ENCODE measurements at regions not wholly inside any gene's neighbourhood (a gene's known extent, or its start where the extent isn't known, plus 50 kb on each side); places are given as distances from the start of the nearest gene placed in this dataset.

DNA sequence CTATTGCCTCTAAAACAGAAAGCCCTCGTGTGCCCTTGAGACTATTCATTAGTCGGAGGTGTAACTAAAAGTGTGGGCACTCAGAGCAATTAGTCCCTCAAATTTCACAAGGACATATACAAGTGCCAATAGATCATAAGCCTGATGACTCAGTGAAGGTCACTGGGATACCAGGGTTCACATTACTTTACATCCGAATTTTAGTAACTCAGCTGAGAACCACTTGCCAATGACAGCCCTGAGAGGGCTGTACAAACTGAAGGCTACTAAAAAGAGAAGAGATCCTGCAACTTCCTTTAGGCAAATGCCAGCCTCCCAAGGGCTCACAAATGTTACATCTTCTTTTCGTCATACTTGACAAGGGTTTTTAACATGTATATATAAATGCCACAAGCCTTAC is 369.6 kb downstream of the TENT5A start:
- TF ChIP-seq YY1 (tag by site-specific recombination; IDR thresholded peaks at IDR 0.05) (no peak), ZNF121 (tag by site-specific recombination; IDR thresholded peaks at IDR 0.05) (no peak), ZNF366 (tag by site-specific recombination; conservative IDR thresholded peaks at IDR 0.05) (no peak), HOXA7 (CRISPR knock-in tag; IDR thresholded peaks at IDR 0.05; ENCODE audit: borderline replicate concordance) (no peak), SETDB1 (IDR thresholded peaks at IDR 0.05; ENCODE audit: insufficient read length, low read length) (no peak), YY2 (tag by site-specific recombination; IDR thresholded peaks at IDR 0.05) (no peak), ZNF138 (tag by site-specific recombination; IDR thresholded peaks at IDR 0.05; ENCODE audit: borderline replicate concordance) (no peak)
- TF ChIP-seq, protein P1, sequence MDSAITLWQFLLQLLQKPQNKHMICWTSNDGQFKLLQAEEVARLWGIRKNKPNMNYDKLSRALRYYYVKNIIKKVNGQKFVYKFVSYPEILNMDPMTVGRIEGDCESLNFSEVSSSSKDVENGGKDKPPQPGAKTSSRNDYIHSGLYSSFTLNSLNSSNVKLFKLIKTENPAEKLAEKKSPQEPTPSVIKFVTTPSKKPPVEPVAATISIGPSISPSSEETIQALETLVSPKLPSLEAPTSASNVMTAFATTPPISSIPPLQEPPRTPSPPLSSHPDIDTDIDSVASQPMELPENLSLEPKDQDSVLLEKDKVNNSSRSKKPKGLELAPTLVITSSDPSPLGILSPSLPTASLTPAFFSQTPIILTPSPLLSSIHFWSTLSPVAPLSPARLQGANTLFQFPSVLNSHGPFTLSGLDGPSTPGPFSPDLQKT (IDR thresholded peaks at IDR 0.05; ENCODE audit: borderline replicate concordance, low read depth, low read length): no peak
- TF ChIP-seq, protein P2, sequence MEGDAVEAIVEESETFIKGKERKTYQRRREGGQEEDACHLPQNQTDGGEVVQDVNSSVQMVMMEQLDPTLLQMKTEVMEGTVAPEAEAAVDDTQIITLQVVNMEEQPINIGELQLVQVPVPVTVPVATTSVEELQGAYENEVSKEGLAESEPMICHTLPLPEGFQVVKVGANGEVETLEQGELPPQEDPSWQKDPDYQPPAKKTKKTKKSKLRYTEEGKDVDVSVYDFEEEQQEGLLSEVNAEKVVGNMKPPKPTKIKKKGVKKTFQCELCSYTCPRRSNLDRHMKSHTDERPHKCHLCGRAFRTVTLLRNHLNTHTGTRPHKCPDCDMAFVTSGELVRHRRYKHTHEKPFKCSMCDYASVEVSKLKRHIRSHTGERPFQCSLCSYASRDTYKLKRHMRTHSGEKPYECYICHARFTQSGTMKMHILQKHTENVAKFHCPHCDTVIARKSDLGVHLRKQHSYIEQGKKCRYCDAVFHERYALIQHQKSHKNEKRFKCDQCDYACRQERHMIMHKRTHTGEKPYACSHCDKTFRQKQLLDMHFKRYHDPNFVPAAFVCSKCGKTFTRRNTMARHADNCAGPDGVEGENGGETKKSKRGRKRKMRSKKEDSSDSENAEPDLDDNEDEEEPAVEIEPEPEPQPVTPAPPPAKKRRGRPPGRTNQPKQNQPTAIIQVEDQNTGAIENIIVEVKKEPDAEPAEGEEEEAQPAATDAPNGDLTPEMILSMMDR (tag by site-specific recombination; IDR thresholded peaks at IDR 0.05): no peak
- TF ChIP-seq, protein P3, sequence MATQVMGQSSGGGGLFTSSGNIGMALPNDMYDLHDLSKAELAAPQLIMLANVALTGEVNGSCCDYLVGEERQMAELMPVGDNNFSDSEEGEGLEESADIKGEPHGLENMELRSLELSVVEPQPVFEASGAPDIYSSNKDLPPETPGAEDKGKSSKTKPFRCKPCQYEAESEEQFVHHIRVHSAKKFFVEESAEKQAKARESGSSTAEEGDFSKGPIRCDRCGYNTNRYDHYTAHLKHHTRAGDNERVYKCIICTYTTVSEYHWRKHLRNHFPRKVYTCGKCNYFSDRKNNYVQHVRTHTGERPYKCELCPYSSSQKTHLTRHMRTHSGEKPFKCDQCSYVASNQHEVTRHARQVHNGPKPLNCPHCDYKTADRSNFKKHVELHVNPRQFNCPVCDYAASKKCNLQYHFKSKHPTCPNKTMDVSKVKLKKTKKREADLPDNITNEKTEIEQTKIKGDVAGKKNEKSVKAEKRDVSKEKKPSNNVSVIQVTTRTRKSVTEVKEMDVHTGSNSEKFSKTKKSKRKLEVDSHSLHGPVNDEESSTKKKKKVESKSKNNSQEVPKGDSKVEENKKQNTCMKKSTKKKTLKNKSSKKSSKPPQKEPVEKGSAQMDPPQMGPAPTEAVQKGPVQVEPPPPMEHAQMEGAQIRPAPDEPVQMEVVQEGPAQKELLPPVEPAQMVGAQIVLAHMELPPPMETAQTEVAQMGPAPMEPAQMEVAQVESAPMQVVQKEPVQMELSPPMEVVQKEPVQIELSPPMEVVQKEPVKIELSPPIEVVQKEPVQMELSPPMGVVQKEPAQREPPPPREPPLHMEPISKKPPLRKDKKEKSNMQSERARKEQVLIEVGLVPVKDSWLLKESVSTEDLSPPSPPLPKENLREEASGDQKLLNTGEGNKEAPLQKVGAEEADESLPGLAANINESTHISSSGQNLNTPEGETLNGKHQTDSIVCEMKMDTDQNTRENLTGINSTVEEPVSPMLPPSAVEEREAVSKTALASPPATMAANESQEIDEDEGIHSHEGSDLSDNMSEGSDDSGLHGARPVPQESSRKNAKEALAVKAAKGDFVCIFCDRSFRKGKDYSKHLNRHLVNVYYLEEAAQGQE (tag by site-specific recombination; IDR thresholded peaks at IDR 0.05): no peak
- TF ChIP-seq, protein P4, sequence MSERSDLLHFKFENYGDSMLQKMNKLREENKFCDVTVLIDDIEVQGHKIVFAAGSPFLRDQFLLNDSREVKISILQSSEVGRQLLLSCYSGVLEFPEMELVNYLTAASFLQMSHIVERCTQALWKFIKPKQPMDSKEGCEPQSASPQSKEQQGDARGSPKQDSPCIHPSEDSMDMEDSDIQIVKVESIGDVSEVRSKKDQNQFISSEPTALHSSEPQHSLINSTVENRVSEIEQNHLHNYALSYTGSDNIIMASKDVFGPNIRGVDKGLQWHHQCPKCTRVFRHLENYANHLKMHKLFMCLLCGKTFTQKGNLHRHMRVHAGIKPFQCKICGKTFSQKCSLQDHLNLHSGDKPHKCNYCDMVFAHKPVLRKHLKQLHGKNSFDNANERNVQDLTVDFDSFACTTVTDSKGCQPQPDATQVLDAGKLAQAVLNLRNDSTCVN (tag by site-specific recombination; optimal IDR thresholded peaks at IDR 0.05): no peak
